Stomach (tissue), 4 donors: ENCODE measurements at regions not wholly inside any gene's neighbourhood (a gene's known extent, or its start where the extent isn't known, plus 50 kb on each side); places are given as distances from the start of the nearest gene placed in this dataset.

Experiments used
- CTCF ChIP-seq, 7 experiments: fragments of 450-650 bp in 4 of 7; fragments of 200-600 bp in 3 of 7; sonication (generic) in 3 of 7; IDR thresholded peaks; one replicate each; pipeline ENCODE4 v1.5.1; 2016 to 2019; ENCODE audit warnings: antibody characterized with exemption in 7 of 7, control low read depth in 2 of 7, mild to moderate bottlenecking in 1 of 7
- EP300 ChIP-seq: sonication (generic); formaldehyde crosslinking; IDR thresholded peaks from one replicate; pipeline ENCODE4 v1.6.1; 2017; ENCODE audit warnings: antibody characterized with exemption
- POLR2A ChIP-seq, 4 donors: fragments of 450-650 bp; IDR thresholded peaks; one replicate each; pipeline ENCODE4 v1.6.1; 2016; ENCODE audit warnings: antibody characterized with exemption in 4 of 4, control low read depth in 2 of 4, mild to moderate bottlenecking in 1 of 4, moderate library complexity in 1 of 4

- TF ChIP-seq POLR2A (IDR thresholded peaks at IDR 0.05) (no peak), CTCF (IDR thresholded peaks at IDR 0.05) (no peak), EP300 (no peak)
Measured at GRCh38 chr18:39743463-39743862, 2177.9 kb upstream of the CELF4 start.
